ENCODE measurements at regions not wholly inside any gene's neighbourhood (a gene's known extent, or its start where the extent isn't known, plus 50 kb on each side); places are given as distances from the start of the nearest gene placed in this dataset.

GRCh38 chr5:14035859-14036503 lies 91.5 kb upstream of the DNAH5 start:
- H3K27me3 Mint-ChIP-seq (ENCODE audit: low read depth): peaks cover 36% of the 10 kb centered on the region
- CTCF ChIA-PET: no interaction called here
- H3K27ac Mint-ChIP-seq: peak overlapping the region; percentile 89
- peaks cover 42% of the 10 kb centered on the region for H3K4me1 Mint-ChIP-seq
- TF ChIP-seq E2F5 (CRISPR knock-in tag; IDR thresholded peaks at IDR 0.05) (no peak), GABPB1 (CRISPR knock-in tag; IDR thresholded peaks at IDR 0.05) (no peak), ZBTB43 (CRISPR knock-in tag; IDR thresholded peaks at IDR 0.05) (no peak), KAT7 (CRISPR knock-in tag; IDR thresholded peaks at IDR 0.05; ENCODE audit: borderline replicate concordance) (no peak), STAT6 (CRISPR knock-in tag; conservative IDR thresholded peaks at IDR 0.05; ENCODE audit: low read depth) (no peak), GTF2I (CRISPR knock-in tag; conservative IDR thresholded peaks at IDR 0.05) (no peak), ZSCAN18 (CRISPR knock-in tag; IDR thresholded peaks at IDR 0.05) (no peak), NR2C2 (CRISPR knock-in tag; IDR thresholded peaks at IDR 0.05) (no peak), TEAD4 (CRISPR knock-in tag; IDR thresholded peaks at IDR 0.05) (no peak), ZMAT4 (CRISPR knock-in tag; IDR thresholded peaks at IDR 0.05) (no peak), SMAD4 (CRISPR knock-in tag; IDR thresholded peaks at IDR 0.05) (no peak)
- POLR2A ChIA-PET: no interaction called here
- DNase-seq (ENCODE audit: low spot score): peak; percentile 33
- H3K4me3 Mint-ChIP-seq: peak overlapping the region; percentile 58
- peaks cover 3% of the 10 kb centered on the region; the same call in 1 of the 2 replicates for H3K9me3 Mint-ChIP-seq
- H3K36me3 Mint-ChIP-seq: no peaks in the 10 kb centered on the region
- peak; percentile 69 for ATAC-seq

- Mint-ChIP-seq H3K36me3 (no peaks in the 10 kb centered on the region), H3K27ac (no peak overlapping the region), H3K27me3 (ENCODE audit: low read depth) (peaks cover 36% of the 10 kb centered on the region), H3K4me3 (no peak overlapping the region), H3K9me3 (peaks cover 3% of the 10 kb centered on the region; the same call in 1 of the 2 replicates), H3K4me1 (peaks cover 42% of the 10 kb centered on the region)
- ATAC-seq (no peak), DNase-seq (ENCODE audit: low spot score) (no peak)
- CTCF ChIA-PET: interaction anchor here (0.6 kb wide), 1 partner anchor 125 kb away, joined by 4 read pairs; no protein-coding TSS in a partner anchor
- POLR2A ChIA-PET: interaction anchor here (0.6 kb wide), 1 partner anchor 20 kb away, joined by 3 read pairs; no protein-coding TSS in a partner anchor
- no peak for TF ChIP-seq ATF2 (CRISPR knock-in tag; IDR thresholded peaks at IDR 0.05; ENCODE audit: borderline replicate concordance, low read depth)
- TF ChIP-seq E2F1 (CRISPR knock-in tag; IDR thresholded peaks at IDR 0.05): no peak
- no peak for TF ChIP-seq NR1H2 (CRISPR knock-in tag; IDR thresholded peaks at IDR 0.05)
- TF ChIP-seq ERG (CRISPR knock-in tag; IDR thresholded peaks at IDR 0.05): no peak
- no peak for TF ChIP-seq SMAD3 (CRISPR knock-in tag; IDR thresholded peaks at IDR 0.05; ENCODE audit: borderline replicate concordance)
- no peak for TF ChIP-seq PREB (CRISPR knock-in tag; IDR thresholded peaks at IDR 0.05; ENCODE audit: borderline replicate concordance)
- TF ChIP-seq NR2C2 (CRISPR knock-in tag; IDR thresholded peaks at IDR 0.05): no peak
- no peak for TF ChIP-seq HMGXB4 (CRISPR knock-in tag; IDR thresholded peaks at IDR 0.05)
- no peak for TF ChIP-seq ZNF232 (CRISPR knock-in tag; IDR thresholded peaks at IDR 0.05)
- TF ChIP-seq TCF7 (CRISPR knock-in tag; IDR thresholded peaks at IDR 0.05; ENCODE audit: low read depth): no peak
Measured at GRCh38 chr5:14034963-14035362, 90.5 kb upstream of the DNAH5 start.

Data from WTC11 (cell line).